ENCODE measurements at regions not wholly inside any gene's neighbourhood (a gene's known extent, or its start where the extent isn't known, plus 50 kb on each side); places are given as distances from the start of the nearest gene placed in this dataset.
A peak's percentile ranks its signal among the peaks of the same experiment; 100 is the strongest.

GRCh38 chr21:20721151-20721550, 277.1 kb upstream of the NCAM2 start:
- DNase-seq (ENCODE audit: low read depth) = peak; percentile 54

- DNase-seq (ENCODE audit: low read depth) = no peak
Measured at GRCh38 chr21:20728691-20729090, 269.5 kb upstream of the NCAM2 start.

DNA sequence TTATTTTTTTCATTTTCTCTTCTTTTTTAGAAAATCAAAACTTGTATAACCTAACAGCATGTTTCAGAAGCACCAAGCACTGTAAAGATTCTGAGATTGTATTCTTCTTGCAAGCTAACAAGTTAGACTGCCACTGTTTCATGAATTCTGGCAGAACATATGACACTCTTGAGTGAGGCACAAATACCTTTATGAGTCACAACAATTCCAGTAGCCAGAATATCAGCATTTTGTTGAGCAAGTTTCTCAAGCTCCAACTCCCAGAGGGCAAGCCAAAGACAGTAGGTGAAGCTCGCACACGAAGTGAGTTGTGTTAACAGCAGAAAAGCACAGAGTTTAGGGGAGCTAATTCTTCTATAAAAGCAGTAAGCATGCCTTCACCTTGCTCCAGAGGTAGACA, 268.8 kb upstream of the NCAM2 start:
- DNase-seq (ENCODE audit: low read depth) = peak; percentile 24

DNA sequence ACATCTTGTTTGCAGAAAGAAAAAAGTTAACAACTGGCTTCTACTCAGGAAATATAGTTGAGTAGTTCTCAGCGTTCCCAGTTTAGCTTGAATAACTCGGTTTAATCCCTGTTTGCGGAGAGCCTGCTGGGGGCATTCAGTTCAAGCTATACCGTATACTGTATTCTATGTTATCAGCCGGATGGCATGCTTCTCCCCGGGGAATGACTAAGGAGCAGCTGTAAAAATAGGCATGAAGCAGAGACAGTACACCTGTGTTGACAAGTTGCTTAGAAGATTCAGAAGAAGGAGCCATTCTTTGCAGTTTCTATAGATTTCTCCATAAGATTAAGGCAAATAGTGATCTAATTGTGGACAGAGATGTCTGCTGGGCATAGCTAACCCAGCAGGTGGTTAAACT, 267.8 kb upstream of the NCAM2 start:
- no peak for DNase-seq (ENCODE audit: low read depth)

DNA sequence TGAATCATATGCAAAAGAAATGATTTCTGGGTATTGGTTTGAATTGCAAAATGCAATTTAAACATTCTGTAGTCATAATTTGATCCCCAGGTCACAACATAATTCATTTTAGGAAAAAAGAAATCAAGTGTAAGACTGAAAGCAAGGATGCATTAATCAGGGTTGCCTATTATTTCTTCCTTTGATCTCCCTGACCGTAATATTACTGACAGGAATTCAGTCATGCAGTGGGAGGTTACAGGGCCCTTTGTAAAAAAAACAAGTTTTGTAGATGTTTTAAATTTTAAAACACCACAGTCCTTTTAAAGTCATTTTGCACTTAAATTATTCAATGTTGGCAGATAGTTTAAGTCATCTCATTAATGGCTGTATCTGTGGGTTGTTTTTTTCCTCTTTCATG, 263.0 kb upstream of the NCAM2 start:
- no peak for DNase-seq (ENCODE audit: low read depth)

GRCh38 chr21:20737227-20737913, 260.8 kb upstream of the NCAM2 start:
- no peak for DNase-seq (ENCODE audit: low read depth)

- peak; percentile 23 for DNase-seq (ENCODE audit: low read depth)
Measured at GRCh38 chr21:20739421-20739820, 258.8 kb upstream of the NCAM2 start.

GRCh38 chr21:20741445-20741844, 256.8 kb upstream of the NCAM2 start:
- DNase-seq (ENCODE audit: low read depth) = no peak

- no peak for DNase-seq (ENCODE audit: low read depth)
Measured at GRCh38 chr21:20760221-20760620, 238.0 kb upstream of the NCAM2 start.

DNA sequence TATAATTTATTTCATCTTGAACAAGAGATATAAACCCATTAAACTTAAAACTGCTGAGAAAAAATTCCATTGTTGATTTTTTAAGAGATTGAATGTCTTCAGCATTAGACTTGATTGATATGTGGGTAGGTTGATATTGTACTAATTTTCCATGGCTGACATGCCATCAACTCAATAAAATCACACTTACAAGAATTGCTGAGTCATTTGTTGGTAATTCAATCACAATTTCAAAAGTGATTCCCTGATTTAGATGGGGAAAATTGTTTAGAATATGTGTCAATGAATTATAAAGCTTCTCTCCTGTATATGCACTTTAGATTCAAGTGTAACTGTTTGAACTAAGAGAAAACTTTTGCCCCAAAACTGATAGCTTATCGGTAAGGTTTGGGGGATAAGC, 223.5 kb upstream of the NCAM2 start:
- no peak for DNase-seq (ENCODE audit: low read depth)

- no peak for DNase-seq (ENCODE audit: low read depth)
Measured at GRCh38 chr21:20779321-20779720, 218.9 kb upstream of the NCAM2 start.

- peak; percentile 19 for DNase-seq (ENCODE audit: low read depth)
Measured at GRCh38 chr21:20783611-20784010, 214.6 kb upstream of the NCAM2 start.

DNA sequence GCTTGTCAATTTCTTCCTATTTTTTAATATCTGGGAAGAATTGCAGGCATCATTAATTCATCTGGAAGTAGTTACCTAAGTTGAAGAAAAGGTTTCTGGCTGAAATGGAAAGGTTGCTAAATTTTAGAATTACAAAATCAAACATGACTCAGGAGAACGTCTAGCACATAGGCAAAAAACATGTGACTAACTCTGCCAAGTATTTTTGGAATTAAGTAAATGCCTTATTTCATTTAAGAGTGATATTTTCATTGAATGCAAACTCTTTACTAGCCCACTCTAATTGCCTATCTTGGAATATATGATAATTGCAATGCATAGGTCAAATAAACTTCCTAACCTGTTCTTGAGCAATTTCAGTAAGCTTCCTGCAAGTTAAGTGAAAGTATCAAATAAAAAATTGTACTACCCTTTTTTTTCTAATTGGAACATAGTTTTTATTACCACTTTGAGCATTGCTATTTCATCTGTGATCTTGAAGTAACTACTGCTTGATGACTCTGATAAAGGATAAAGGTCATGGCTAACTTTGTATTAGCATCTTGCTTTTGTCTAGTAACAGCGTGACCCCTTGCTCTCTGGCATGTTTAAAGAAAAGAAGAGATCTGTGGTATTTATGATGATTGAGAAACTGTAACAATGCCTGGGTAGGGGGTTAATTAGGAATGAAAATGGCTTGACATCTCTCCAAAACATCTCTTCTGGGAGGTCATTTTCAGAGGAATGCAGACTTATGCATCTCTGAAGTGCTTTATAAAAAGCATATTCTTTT, 208.3 kb upstream of the NCAM2 start:
- DNase-seq (ENCODE audit: low read depth) = no peak

- DNase-seq (ENCODE audit: low read depth) = no peak
Measured at GRCh38 chr21:20800106-20800505, 198.1 kb upstream of the NCAM2 start.

DNA sequence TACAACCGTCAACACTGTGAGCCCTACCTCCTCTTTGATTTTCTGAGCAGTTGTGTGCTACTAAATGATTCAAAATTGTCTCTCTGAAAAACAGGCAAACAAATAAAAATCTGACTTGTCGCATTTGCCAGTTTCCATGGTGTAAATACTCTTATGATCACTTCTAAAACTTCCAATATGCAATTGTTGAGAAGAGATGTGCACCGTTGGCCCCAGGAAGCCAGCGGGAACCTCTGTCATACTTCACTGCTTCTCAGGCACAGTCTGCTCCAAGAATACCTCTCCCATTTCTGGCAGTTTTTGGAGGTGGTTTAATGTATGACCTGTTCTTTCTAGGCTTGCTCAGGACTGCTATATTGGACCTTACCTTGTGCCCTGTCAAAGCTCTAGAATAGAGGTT, 196.0 kb upstream of the NCAM2 start:
- DNase-seq (ENCODE audit: low read depth) = no peak

DNA sequence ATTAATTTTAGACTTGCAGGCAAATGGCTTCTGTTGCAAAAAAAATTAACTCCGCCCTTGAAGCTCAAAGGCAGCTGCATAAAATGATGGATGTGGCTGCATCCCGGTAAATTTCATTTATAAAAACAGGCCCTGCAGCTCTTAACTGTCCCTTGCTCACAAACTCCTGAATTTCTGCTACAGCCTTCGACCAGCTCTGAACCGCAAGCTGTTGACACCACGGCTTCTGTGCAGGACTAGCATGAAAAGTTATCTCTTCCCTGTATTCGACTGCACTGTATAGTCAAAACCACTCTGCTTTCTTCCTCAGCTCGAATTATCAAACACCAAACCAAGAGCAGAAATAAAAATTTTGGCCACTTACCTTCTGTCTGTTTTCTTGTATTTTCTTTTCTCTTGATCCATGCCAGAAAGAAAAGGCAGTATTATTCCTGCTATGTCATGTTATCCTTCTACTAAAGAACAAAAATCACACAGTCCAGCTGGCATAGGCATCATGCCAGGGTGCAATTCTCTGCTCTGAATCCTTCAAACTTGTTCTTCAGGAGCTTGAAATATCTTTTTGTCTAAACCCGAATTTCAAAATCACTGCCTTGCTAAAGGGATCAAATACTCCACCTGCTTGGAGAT, 195.5 kb upstream of the NCAM2 start:
- DNase-seq (ENCODE audit: low read depth) = no peak

- DNase-seq (ENCODE audit: low read depth) = no peak
Measured at GRCh38 chr21:20811702-20812101, 186.5 kb upstream of the NCAM2 start.

DNA sequence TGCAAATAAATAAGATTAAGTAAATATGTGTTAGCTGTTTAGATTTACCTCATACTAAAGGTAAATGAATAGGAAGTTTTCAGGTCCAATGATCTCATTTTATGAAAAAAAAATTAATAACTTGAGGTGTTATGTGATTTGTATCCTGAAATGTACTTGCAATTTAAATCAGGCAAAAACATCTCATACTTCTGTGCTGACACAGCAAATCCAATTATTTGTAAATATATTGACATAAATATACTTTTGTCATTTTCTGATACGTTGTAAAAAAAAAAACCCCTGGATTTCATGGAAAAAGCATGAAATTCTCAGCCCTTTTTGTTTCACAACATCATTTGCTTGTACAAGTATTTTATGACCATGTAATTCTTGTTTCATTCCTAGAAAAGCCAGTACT, 184.1 kb upstream of the NCAM2 start:
- DNase-seq (ENCODE audit: low read depth) = no peak

DNA sequence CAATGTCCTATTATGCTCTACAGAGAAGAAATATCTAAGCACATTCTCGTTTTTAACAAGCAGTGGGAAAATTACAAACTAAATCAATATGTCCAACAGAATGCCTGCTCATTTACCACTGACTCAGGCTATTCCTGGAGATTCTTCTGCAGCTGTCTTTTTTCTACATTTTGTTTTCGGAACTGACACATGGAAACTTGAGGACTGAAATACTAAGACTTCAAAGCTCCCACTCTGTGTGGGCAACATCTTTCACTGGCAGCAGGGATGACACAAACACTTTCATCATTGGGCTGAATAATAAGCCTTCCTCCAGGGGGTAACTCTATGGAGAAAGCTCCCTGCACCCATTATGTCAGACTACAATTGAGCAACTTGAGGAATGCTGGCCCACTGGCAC, 175.5 kb upstream of the NCAM2 start:
- DNase-seq (ENCODE audit: low read depth) = no peak

- no peak for DNase-seq (ENCODE audit: low read depth)
Measured at GRCh38 chr21:20852866-20853265, 145.3 kb upstream of the NCAM2 start.

DNA sequence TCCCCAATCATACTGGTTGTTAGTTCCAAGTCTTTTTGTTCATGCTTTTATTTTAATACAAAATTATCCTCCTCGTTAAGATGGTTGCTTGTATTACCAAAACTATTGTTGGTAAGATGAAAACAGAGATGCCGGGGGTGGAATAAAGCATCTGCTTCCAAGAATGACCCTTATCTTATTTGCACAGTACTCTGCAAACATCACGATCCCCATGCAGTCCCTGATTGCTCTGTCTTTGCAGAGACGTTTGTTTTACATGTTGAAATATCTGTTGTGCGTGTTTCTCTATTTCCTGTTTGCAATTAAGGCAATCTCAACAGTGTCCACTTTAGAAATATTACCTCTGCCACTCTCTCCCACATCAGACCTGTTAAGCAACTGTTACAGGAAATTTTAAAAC, 141.3 kb upstream of the NCAM2 start:
- DNase-seq (ENCODE audit: low read depth) = no peak

DNA sequence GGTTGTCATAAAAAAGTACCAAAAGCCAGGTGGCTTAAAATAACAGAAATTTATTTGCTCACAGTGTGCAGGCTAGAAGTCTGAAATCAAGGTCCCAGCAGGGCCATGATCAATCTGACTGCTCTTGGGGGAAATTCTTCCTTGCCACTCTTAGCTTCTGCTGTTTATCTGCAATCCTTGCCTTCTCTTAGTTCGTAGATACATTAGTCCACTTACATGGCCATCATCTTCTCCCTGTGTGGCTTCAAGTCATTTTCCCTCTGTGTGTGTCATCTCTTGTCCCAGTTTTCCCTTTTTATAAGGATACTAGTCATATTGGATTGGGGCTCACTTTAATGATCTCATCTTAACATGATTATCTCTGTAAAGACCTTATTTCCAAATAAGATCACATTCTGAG, 124.0 kb upstream of the NCAM2 start:
- no peak for DNase-seq (ENCODE audit: low read depth)

- DNase-seq (ENCODE audit: low read depth) = no peak
Measured at GRCh38 chr21:20875742-20876141, 122.5 kb upstream of the NCAM2 start.

Measured in HT1080 (cell line).